NCI-H2227 (cell line): ENCODE measurements at regions not wholly inside any gene's neighbourhood (a gene's known extent, or its start where the extent isn't known, plus 50 kb on each side); places are given as distances from the start of the nearest gene placed in this dataset.

Source experiments
- DNase-seq: peaks from one replicate; lab custom pipeline; 2025; ENCODE audit not compliant: unreplicated experiment; lab: John Stamatoyannopoulos, UW

DNA sequence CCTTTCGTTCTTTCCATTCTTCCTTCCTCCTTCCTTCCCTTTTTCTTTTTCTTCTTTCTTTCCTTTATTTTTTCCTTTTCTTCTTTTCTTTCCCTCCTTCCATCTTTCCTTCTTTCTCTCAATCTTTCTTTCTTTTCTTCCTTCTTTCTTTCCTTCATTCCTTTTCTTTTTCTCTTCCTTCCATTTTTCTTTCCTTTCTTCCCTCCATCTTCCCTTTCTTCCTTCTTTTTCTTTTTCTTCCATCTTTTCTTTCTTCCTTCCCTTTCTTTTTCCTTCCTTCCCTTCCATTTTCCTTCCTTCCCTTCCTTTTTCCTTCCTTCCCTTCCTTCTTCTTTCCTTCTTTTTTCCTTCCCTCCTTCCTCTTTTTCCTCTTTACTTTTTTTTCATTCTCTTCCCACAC, 568.7 kb downstream of the GALR1 start:
- DNase-seq: no peak

GRCh38 chr18:77820472-77820871, 570.8 kb downstream of the GALR1 start:
- DNase-seq: no peak

DNA sequence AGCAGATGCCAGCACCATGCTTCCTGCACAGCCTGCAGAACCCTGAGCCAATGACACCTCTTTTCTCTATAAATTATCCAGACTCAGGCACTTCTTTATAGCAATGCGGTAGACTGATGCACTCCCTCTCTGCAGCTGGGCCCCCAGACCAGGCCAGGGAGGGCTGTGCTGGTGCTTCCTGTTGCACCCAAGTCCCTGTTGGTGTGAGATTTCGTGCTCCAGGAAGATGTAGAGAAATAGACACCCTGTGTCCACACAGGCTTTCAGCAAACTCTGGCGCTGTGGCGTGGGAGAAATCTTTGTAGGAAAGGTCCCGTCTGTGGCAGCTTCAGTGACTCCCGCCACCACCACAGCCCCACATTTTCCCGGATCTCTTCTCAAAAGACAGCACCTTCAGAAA, 572.2 kb downstream of the GALR1 start:
- DNase-seq: no peak

DNA sequence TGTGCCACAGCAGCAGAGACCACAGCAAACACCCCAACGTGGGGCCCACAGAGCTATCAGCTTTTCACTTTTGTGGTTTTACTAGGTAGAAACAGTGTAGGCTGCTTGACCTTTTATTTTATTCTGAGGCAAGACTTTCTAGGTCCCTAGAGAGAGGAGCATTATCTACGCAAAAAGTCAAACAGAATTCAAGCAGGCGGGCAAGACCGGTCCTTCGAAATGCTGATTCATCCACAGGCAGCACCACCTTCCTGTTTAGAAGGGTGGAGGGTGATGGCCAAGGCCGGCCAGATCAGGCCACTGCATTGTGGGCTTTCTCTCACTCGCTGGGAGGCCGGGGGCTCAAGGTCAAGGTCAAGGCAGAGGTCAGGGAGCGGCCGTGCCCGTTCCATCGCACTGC, 573.0 kb downstream of the GALR1 start:
- DNase-seq: no peak

DNA sequence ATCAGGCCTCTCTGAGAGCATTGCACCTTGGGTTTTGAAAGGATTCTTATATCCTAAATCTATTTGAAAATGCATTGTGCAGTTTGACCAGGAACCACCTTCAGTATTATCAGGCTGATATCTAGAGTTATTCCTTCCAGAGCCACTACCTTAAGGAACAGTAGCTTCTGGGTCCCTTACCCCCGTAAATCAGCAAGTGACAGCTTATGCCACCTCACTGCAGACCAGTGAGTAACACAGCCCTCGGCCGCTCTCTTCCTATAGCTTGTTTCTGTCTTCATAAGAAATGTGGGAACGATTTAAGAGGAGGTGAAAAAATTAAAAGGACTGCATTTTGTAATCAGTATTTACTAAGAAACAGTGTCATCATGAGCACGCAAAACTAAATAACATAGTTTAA, 584.2 kb downstream of the GALR1 start:
- no peak for DNase-seq

- DNase-seq: no peak
Observed at GRCh38 chr18:77851802-77852201, 602.2 kb downstream of the GALR1 start.

DNA sequence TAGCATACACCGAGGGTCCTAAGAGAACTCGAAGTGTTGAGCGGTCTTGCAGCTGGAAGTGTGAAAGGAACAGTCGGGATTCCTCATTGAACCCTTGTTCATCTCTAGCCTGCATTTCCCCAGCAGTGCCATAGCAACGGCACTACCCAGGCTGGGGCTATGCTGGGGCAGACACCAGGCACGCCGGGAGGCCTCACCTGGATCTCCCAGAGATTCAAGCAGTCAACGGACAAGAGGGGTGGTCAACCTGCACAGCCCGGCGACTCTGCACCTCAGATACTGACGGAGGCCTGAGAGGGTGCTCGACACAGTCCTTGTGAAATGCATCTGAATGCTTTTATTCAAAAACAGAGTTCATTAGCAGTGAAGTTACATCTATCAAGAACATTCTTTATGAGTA, 604.2 kb downstream of the GALR1 start:
- DNase-seq: no peak

DNA sequence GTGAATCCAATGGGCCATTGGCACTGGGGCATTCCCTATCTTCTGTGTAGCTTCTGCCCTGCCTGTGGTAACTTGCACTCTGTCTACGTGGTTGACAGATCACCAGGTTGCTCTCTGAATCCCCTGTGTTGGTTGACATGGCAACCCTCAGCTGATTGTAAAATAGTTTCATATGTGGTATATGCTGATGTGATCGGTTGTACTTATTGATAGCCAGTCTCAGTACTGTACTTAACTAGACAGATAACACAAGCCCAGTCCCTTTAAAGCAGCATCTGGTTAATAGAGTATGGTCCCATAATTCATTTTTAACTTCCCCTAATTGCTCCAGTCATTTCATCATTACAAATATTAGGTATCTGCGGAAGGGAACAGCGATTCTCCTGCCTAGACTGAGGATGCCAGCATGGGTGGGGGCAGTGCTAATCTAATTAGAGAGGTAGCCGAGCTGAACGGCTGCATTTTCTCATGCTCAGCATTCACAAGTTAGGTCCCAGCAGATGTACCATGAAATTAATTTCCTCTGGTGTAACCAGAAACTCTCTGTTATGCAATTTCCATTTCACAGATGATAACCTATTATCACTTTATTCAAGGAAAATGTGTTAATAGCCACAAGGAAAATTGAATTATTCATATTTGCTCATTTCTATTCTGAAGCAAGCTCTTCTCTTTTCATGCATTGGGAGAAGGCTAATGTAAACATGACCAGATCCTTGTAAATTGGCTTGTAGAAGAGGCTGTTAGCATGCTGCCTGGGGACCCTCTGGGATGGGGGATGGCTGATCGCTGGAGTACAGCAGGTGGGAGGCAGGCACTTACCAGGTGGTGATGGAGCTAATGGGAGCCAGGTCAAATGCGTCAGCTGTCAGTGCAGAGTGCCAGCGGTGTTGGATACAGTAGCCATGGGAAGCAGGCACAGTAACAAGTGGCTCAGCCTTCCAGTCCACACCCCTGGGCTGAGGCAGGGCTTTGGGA, 608.3 kb downstream of the GALR1 start:
- DNase-seq: no peak

- no peak for DNase-seq
Observed at GRCh38 chr18:77859634-77860033, 610.0 kb downstream of the GALR1 start.

DNA sequence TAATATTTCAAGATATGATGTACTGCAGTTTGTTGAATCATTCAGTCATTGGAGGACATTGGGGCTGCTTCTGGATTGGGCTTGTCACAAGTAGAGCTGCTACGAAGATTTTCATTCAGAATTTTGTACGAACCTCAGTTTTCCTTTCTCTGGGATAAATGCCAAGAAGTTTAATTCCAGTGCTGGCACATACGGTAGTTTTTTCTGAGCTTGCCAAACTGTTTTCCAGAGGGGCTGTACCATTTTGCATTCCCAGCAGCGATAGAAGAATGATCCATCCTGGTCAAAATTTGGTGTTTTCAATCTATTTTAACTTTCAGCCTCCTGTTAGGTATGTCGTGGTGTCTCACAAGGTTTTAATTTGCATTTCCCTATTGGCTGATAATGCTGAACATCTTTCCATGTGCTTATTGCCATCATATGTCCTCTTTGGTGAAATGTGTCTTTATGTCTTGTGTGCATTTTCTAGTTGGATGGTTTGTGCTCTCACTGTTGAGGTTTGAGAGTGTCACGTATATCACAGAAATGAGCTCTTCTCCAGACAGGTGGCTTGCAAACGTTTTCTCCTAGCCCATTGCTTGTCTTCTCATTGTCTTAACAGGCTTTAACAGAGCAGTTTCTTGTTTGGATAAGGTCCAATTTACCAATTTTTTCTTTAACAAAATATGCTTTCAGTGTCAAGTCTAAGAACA, 612.6 kb downstream of the GALR1 start:
- no peak for DNase-seq

GRCh38 chr18:77865853-77866252, 616.2 kb downstream of the GALR1 start:
- DNase-seq: no peak

GRCh38 chr18:77866351-77866750, 616.7 kb downstream of the GALR1 start:
- no peak for DNase-seq

DNA sequence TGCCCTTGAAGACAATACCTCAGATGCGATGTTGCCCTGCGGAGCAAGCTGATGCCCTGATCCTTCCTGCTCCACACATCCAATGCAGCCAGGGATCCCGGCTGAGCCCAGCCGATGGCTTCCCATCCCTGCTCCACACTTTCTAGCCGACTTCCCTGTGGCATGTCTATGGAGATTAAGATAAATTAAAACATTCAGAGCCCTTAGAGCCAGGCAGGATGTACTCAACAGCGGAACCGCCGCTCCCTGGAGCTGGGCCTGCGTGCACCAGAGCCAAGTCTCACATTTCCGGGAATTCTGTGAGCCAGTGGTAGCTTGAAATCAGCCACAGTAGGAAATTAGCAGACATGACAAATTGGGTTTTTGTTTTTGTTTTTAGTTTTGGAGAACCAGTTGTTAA, 620.6 kb downstream of the GALR1 start:
- DNase-seq: no peak

GRCh38 chr18:77870894-77871293, 621.2 kb downstream of the GALR1 start:
- no peak for DNase-seq

- DNase-seq: no peak
Observed at GRCh38 chr18:77872166-77872565, 622.5 kb downstream of the GALR1 start.

- no peak for DNase-seq
Observed at GRCh38 chr18:77876319-77876865, 626.7 kb downstream of the GALR1 start.

- no peak for DNase-seq
Observed at GRCh38 chr18:77879829-77880228, 630.2 kb downstream of the GALR1 start.

DNA sequence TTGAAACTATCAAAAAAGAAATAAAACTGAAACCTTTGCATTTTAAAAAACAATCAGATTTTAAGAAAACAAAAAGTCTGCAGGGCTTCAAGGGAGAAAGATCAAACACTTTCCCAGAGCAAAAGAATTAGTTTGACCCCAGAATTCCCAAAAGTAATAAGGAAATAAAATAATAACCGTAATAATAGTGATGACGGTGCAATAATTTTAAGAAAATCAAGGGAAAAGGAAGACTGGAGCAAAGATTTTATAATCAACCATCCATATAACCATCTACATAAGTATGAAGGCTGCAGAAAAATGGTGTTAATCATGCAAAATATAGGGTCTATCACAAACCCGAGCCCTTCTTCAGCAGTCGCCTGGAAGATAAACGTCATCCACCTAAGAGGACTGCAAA, 634.8 kb downstream of the GALR1 start:
- no peak for DNase-seq

DNA sequence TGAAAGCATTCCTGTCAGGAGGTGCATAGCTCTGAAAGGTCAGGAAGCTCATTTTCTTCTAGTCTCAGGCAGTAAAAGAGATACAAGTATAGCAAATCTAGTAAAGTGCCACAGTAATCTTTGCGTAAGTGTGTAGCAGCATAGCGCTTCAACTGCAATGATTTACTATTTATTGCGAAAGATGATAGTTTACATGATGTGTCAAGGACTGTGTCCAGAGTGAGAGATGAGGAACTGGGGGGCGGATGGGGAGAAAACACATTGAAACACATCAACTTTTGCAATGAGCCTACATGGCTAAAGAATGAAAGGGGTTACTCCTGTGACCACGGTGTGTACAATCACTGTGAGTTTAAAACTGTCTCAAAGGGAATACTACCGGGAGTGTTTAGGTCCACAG, 644.4 kb downstream of the GALR1 start:
- DNase-seq: no peak

DNA sequence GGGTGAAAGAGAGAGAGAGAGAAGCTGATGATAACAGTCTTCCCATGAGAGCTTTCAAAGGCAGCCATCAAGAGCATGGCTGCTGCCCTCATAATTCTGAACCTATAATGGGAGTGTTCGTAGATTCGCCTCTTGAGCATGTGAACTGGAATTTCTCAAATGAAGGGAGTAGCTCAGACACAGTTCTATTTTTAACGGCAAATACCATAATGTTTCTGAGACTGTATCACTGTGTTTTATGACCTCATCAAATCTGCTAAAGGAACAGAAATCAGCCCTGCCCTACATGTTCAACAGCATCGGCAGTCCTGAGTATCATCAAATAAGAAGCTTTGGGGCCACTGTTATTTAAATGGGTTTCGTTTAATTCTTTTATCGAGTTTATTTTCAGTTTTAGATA, 645.6 kb downstream of the GALR1 start:
- no peak for DNase-seq

DNA sequence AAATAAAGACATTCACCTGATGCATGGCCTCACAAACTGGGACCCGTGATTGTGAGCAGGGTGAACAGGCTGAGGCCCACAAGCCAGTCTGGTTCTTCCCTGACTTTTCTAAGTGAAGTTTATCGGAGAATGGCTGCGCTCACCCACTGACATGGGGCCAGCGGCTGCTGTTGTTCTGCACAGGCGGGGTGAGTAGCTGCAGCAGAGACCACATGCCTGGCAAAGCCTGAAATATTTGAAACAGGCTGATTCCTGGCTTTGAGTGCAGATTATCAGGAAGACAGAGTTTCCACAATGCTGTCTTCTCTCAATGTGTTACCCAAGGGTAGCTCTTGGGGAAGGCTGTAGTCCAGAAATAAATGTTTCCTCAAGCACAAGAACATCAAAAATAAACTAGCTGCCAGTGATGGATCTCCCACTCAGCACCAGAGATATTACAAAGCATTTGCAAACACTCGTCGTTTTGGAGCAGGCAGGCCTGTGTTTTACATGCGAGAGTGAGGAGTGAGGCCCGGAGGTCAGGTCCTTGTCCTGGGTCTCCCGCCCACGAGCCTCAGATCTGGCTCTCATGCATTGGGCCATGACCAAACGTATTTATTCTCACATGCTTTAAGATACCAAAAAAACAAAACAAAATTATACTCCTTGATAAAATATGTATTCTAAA, 647.1 kb downstream of the GALR1 start:
- DNase-seq: no peak

- no peak for DNase-seq
Observed at GRCh38 chr18:77897606-77898005, 648.0 kb downstream of the GALR1 start.
